HEK293T (cell line): ENCODE measurements at regions not wholly inside any gene's neighbourhood (a gene's known extent, or its start where the extent isn't known, plus 50 kb on each side); places are given as distances from the start of the nearest gene placed in this dataset.

Source experiments
- CTCF ChIA-PET: fragments of 350-600 bp; formaldehyde crosslinking; extraction: SDS; loops from one replicate; lab custom pipeline; 2021; ENCODE audit warnings: antibody characterized with exemption, inconsistent platforms; lab: Yijun Ruan, JAX
- POLR2A ChIA-PET: fragments of 350-600 bp; formaldehyde crosslinking; extraction: SDS; loops from one replicate; lab custom pipeline; 2020; ENCODE audit warnings: antibody characterized with exemption, inconsistent platforms; lab: Yijun Ruan, JAX
- DNase-seq: peaks from one replicate; pipeline ENCODE4 v3.0.0; 2012; ENCODE audit warnings: mixed read lengths; ENCODE audit errors: extremely low spot score
- ARNT ChIP-seq: fragments of 450-650 bp; IDR thresholded peaks from 2 replicates; pipeline ENCODE4 v1.6.1; 2017; ENCODE audit warnings: mild to moderate bottlenecking
- BHLHE40 ChIP-seq: fragments of 450-650 bp; IDR thresholded peaks from 2 replicates; pipeline ENCODE4 v1.6.1; 2016; ENCODE audit warnings: mild to moderate bottlenecking, moderate library complexity, borderline replicate concordance
- CTBP1 ChIP-seq: fragments of 450-650 bp; IDR thresholded peaks from 2 replicates; pipeline ENCODE4 v1.6.1; 2016; ENCODE audit warnings: borderline replicate concordance
- ELF4 ChIP-seq: fragments of 450-650 bp; IDR thresholded peaks from 2 replicates; pipeline ENCODE4 v1.6.1; 2017; ENCODE audit warnings: antibody characterized with exemption
- FOXA1 ChIP-seq: fragments of 450-650 bp; IDR thresholded peaks from 2 replicates; pipeline ENCODE4 v1.6.1; 2016; ENCODE audit warnings: mild to moderate bottlenecking
- FOXK2 ChIP-seq: fragments of 450-650 bp; IDR thresholded peaks from 2 replicates; pipeline ENCODE4 v1.6.1; 2016; ENCODE audit warnings: mild to moderate bottlenecking
- FOXM1 ChIP-seq: fragments of 450-650 bp; IDR thresholded peaks from 2 replicates; pipeline ENCODE4 v1.6.1; 2017; ENCODE audit warnings: mild to moderate bottlenecking, borderline replicate concordance
- HDGF ChIP-seq: fragments of 450-650 bp; IDR thresholded peaks from 2 replicates; pipeline ENCODE4 v1.6.1; 2017; ENCODE audit warnings: antibody characterized with exemption, borderline replicate concordance
- L3MBTL2 ChIP-seq: fragments of 450-650 bp; conservative IDR thresholded peaks from 2 replicates; pipeline ENCODE4 v1.6.1; 2016; ENCODE audit warnings: mild to moderate bottlenecking
- LEF1 ChIP-seq: fragments of 450-650 bp; IDR thresholded peaks from 2 replicates; pipeline ENCODE4 v1.6.1; 2017; ENCODE audit warnings: mild to moderate bottlenecking, borderline replicate concordance
- NFRKB ChIP-seq: fragments of 450-650 bp; IDR thresholded peaks from 2 replicates; pipeline ENCODE4 v1.6.1; 2016; ENCODE audit warnings: mild to moderate bottlenecking, moderate library complexity
- PKNOX1 ChIP-seq: fragments of 450-650 bp; IDR thresholded peaks from 2 replicates; pipeline ENCODE4 v1.6.1; 2016
- SP1 ChIP-seq: fragments of 450-650 bp; IDR thresholded peaks from 2 replicates; pipeline ENCODE4 v1.6.1; 2017
- SUZ12 ChIP-seq: fragments of 450-650 bp; IDR thresholded peaks from 2 replicates; pipeline ENCODE4 v1.6.1; 2016; ENCODE audit warnings: mild to moderate bottlenecking
- TARDBP ChIP-seq: fragments of 450-650 bp; IDR thresholded peaks from 2 replicates; pipeline ENCODE4 v1.6.1; 2016
- ZNF384 ChIP-seq: fragments of 450-650 bp; IDR thresholded peaks from 2 replicates; pipeline ENCODE4 v1.6.1; 2016

- TF ChIP-seq ARNT (no peak), FOXK2 (no peak), ZNF384 (no peak)
- no peak for DNase-seq
- POLR2A ChIA-PET = interaction anchor here (1.0 kb wide), 1 partner anchor 15 kb away, joined by 3 read pairs; no protein-coding TSS in a partner anchor
- CTCF ChIA-PET = no interaction called here
Measured at GRCh38 chr10:8288600-8288999, 234.1 kb downstream of the GATA3 start.

DNA sequence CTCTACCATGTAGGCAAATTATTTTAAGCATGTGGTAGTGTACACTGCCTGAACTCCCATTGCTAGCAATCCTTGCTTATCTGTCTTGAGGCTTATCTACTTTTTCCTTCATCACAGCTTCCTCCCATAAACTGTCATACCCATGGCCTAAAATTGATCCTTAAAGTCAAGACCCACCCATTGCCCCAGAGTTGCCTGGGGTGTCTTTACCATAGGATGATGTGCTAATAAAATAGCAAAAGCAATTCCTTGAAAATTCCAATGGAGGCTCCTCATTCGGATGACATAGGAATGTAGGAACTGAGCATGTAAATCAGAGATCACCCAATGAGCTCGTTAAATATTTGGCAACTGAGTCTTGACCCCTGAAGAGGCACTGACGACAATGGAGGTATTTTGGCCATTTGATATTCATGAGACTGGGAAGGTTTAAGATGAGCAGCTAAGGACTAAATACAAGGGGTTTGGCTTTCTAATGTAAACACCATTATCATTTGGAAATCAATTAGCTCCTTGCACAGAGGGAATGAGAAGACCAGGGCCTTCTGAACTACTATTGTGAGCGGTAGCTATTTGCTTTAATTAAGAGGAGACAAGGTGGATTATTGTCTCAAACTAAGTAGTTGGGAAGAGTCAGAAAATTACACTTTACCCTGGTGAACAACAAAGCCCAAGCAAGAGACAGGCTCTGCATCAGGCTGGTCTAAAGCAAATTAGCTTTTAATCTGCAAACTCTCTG is 234.9 kb downstream of the GATA3 start:
- no peak for DNase-seq
- CTCF ChIA-PET = no interaction called here
- no peak for TF ChIP-seq BHLHE40
- TF ChIP-seq LEF1 = no peak
- TF ChIP-seq HDGF = no peak
- no peak for TF ChIP-seq ARNT
- TF ChIP-seq FOXM1 = no peak
- no peak for TF ChIP-seq ELF4
- TF ChIP-seq FOXA1 = no peak
- no peak for TF ChIP-seq NFRKB
- TF ChIP-seq SUZ12 = no peak
- TF ChIP-seq CTBP1 = no peak
- no peak for TF ChIP-seq SP1
- TF ChIP-seq L3MBTL2 = no peak
- no peak for TF ChIP-seq TARDBP
- TF ChIP-seq FOXK2 = no peak
- TF ChIP-seq PKNOX1 = no peak
- POLR2A ChIA-PET = interaction anchor here (0.8 to 1.0 kb wide), 2 partner anchors 12 to 16 kb away, joined by 3 read pairs; no protein-coding TSS in a partner anchor

GRCh38 chr10:8294779-8295178 is 240.3 kb downstream of the GATA3 start:
- DNase-seq = no peak
- ChIA-PET CTCF (no interaction called here), POLR2A (no interaction called here)
- TF ChIP-seq ARNT (no peak), CTBP1 (no peak), SUZ12 (no peak), FOXA1 (no peak)

GRCh38 chr10:8295311-8295710 is 240.8 kb downstream of the GATA3 start:
- no peak for TF ChIP-seq SP1
- no peak for TF ChIP-seq BHLHE40
- TF ChIP-seq SUZ12 = no peak
- no peak for TF ChIP-seq L3MBTL2
- no peak for DNase-seq
- ChIA-PET CTCF (no interaction called here), POLR2A (no interaction called here)

- TF ChIP-seq L3MBTL2 (peak; percentile 72), ELF4 (no peak)
- CTCF ChIA-PET = no interaction called here
- DNase-seq = peak; percentile 21
- POLR2A ChIA-PET = no interaction called here
Measured at GRCh38 chr10:8296090-8296733, 241.7 kb downstream of the GATA3 start.

DNA sequence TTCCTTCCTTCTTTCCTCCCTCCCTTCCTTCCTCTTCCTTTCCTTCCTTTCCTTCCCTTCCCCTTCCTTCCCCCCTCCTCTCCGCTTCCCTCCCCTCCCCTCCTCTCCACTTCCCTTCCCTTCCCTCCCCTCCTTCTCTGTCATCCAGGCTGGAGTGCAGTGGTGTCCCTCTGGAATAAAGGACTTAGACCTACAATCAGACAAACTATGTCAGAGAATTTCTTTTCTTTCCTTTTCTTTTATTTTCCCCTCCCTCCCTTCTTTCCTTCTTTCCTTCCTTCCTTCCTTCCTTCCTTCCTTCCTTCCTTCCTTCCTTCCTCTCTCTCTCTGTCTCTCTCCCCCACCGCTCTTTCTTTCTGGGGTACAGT is 242.2 kb downstream of the GATA3 start:
- DNase-seq = no peak
- POLR2A ChIA-PET = no interaction called here
- CTCF ChIA-PET = no interaction called here
- TF ChIP-seq SP1 (no peak), PKNOX1 (no peak), TARDBP (no peak), ZNF384 (no peak), SUZ12 (no peak), CTBP1 (no peak), ARNT (no peak), FOXA1 (no peak)

DNA sequence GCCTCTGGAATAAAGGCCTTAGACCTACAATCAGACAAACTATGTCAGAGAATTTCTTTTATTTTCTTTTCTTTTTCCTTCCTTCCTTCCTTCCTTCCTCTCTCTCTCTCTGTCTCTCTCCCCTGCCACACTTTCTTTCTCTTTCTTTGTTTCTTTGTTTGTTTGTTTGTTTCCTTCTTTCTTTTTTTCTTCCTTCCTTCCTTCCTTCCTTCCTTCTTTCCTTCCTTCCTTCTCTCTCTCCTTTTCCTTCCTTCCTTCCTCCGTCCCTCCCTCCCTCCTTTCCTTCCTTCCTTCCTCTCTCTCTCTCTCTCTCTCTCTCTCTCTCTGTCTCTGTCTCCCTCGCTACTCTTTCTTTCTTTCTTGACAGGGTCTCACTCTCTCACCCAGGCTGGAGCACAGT is 242.6 kb downstream of the GATA3 start:
- TF ChIP-seq CTBP1 = no peak
- TF ChIP-seq ZNF384 = no peak
- TF ChIP-seq FOXK2 = no peak
- TF ChIP-seq FOXA1 = no peak
- TF ChIP-seq TARDBP = no peak
- TF ChIP-seq NFRKB = no peak
- no peak for TF ChIP-seq FOXM1
- no peak for TF ChIP-seq PKNOX1
- TF ChIP-seq HDGF = no peak
- no peak for TF ChIP-seq SUZ12
- no peak for TF ChIP-seq BHLHE40
- TF ChIP-seq ELF4 = no peak
- TF ChIP-seq SP1 = no peak
- no peak for TF ChIP-seq ARNT
- no peak for TF ChIP-seq L3MBTL2
- TF ChIP-seq LEF1 = no peak
- ChIA-PET POLR2A (no interaction called here), CTCF (no interaction called here)
- no peak for DNase-seq
